Hematopoietic multipotent progenitor cell treated with erythropoietin and hydrocortisone succinate and interleukin-3 and kit ligand, for 15 days (in vitro differentiated cells): ENCODE measurements at regions not wholly inside any gene's neighbourhood (a gene's known extent, or its start where the extent isn't known, plus 50 kb on each side); places are given as distances from the start of the nearest gene placed in this dataset.

Experiments used
- DNase-seq: peaks from one replicate; pipeline ENCODE4 v3.0.0-alpha.2; 2015; ENCODE audit warnings: low spot score

DNA sequence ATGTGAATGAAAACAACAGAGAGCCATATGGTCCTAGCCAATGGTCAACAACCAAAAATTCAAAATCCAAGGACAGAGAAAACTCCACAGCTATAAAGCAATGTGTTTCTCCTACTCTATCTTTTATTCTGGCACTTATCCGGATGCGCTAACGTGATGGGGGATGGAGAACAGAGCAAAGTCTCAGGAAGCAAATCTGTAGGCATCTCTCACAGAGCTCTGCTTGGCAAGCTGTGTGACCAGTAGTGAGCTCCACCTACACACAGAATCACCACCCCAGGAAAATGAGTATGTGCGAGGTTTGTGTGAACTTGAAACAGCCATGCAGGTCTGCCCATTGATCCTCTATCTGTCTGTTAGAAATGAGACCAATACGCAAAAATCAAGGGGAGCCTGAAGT is 584.3 kb downstream of the BCL11A start:
- DNase-seq, result no peak

DNA sequence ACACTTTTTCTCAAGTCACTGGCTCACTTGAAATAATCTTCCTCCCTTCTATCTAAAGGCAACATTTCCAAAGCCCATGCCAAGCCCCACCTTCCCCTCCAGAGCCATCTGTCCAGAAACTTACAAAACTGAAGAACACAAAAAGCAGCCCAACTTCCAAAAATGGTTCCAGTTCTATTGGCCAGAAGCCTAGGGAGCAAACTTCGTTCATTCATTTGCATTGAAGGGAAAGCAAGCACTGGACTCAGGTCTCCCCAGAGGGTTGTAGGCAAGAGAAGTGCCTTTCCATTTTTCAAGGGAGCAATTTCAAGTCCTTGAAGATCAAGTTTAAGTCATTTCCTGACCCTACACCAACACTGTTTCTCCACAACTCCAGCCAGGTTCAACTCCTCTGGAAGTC is 585.0 kb downstream of the BCL11A start:
- DNase-seq, result no peak

DNA sequence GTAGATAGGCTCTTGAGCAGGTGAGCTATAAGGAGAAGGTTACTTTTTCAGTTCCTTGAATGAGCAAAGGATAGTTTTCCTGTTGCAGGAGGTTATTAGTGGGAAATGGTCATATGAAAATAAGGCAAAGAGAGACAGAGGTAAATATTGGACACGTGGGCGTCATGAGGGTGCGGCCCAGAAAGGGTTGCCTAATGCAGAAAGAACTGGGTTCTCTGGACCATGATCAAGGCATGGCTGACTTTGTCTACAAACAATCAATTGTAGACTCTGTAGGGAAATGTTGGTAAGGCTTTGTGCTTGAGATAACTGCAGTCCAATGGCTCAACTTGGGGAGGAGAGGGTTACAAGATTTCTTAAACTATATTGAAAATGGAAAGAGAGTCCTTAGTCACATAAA is 585.8 kb downstream of the BCL11A start:
- DNase-seq, result no peak

DNA sequence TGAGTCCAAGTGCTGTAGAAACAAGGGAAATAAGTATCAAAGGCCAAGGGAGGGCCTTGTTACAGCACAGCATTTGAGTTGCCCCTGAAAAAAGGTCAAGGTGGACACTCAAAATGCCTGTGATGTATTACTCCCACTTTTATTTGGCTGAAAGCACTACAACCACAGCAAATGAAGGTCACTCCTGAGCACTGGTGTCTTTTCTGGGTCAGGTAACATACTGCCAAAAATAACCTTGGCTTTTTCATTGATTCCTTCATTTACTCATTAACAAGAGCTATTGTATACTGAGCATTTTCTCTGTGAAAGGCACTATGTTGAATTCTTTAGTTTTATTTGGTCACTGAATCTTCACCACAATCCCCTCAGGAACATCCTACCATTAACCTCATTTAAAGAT is 590.3 kb downstream of the BCL11A start:
- no peak for DNase-seq

DNA sequence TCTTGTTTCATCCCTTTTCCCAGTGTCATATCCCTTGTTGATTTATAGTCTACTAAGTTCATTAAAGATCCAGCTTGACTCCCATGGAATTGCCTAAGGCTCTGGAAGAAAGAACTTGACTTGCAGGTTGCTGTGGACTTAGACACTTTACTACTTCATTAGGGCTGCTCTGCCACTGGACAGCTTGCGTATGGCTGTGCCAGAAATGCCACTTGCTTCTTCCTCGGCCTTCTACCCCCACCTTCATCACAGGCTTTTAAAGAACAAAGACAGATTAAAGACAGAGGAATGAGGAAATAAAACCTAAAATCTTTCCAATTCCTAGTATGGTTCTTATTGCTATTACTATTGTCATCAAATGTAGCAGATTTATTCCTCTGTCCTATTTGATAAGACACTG is 591.7 kb downstream of the BCL11A start:
- DNase-seq, result no peak

DNA sequence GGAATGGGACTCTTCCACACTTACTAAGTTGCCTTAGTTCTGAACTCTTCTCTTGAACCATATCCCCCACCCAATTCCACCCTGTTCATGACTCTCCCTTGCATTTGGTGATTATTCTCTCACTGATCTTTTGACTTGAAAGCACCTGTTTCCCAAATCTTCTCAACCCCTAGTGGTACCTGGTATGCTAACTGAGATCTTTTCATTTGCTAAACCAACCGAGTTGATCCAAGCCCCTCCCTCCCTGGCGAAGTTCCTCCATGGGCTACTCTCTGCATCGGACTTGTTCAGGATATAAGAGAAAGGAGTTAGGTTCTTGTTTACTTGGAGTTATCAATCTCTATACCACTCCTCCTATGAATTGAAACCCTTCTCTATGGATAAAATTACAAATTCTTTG is 593.5 kb downstream of the BCL11A start:
- DNase-seq, result no peak

DNA sequence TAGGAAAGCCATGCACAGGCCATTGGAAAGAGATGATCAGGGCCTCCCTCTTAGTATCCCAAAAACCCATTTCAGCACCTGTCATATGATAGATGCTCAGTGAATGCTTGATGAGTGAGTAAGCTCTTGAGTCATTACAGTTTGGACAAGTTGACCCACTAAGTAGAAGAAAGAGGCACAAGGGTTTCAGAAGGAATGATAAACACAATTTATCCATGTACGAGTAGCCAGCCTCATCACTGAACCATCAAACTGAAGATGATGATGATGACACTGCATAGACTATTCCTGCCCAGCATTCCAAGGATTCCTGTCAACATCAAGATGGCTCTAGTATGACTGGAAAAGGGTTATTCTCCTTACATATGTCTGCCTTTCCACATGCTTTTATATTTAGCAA is 596.0 kb downstream of the BCL11A start:
- DNase-seq, result no peak

DNA sequence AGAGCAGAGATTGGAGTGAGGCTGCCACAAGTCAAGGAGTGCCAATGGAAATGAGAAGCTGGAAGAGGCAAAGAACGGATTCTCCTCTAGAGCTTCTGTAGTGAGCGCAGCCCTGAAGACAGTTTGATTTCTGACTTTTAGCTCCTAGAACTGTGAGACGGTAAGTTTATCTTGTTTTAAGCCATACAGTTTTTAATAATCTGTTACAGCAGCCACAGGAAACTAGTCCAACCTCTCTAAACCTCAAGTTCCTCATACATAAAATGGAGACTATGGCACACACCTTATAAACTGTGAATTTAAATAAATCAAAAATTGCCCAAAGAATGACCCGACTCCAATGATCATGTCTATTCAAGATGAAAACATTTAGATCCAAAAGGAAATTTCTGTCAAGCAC is 596.5 kb downstream of the BCL11A start:
- DNase-seq, result no peak

DNA sequence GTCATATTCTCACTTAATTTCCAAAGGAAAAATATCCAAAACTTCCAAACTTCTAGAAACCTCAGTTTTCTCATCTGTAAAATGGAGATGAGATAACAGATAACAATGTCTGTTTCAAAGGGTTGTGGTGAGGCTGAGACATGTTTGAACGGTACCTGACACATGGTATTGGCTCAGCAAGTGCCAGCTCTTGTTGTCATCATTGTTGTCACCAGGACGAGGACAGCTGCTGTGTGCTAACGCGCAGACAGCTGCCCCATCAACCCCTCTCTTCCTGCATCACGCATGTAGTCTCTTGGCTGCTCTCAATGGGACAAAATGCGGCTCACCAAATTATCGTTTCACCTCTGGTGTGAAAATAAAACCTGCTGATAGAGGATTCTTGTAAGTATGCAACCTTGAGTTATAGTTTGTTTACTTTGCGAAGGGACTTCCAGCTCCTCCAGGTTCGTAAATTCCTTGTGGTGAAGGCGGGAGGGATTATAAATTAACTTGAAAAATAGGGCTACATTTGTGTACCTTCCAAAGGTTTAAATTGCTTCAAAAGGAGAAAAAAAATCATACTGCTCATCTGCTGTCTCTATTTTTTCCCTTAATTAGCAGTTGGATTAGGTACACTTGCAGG is 605.4 kb downstream of the BCL11A start:
- DNase-seq, result no peak

DNA sequence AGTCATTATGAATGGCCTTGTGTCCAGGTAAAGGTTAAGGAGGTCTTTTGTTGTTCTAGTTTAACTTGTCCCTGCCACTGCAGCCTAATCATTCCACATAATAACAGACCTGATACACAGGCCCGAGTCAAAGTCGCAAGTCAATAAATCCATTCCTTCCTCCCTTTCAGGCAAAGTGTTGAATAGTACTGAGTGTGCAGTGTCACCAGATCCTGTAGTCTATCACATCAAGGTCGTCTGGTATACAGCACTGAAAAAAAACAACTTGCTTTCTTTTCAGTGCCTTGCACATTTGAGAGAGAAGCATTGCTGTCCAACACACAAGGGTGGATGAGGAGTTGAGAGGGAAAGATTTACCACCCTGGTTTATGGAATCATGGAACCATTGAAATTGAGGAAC is 606.2 kb downstream of the BCL11A start:
- DNase-seq, result no peak

DNA sequence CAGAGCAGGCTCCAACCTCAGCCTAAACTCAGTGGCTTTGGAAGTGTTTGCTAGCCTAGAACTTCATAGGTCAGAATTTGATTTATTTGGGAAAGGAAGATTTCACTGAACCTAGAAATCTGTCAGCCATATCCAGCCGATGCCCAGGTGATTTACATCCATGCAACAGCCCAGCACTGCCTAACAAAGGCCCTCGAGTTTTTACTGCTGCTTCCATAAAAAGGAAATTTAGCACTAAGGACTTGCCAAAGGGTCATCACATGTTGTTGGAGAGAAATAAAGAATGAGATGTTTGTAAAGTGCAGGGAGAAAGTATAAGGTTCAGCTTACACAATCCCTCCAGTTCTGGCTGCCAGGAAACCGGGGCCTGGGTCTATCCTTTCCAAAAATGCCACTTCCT is 614.2 kb downstream of the BCL11A start:
- no peak for DNase-seq

DNA sequence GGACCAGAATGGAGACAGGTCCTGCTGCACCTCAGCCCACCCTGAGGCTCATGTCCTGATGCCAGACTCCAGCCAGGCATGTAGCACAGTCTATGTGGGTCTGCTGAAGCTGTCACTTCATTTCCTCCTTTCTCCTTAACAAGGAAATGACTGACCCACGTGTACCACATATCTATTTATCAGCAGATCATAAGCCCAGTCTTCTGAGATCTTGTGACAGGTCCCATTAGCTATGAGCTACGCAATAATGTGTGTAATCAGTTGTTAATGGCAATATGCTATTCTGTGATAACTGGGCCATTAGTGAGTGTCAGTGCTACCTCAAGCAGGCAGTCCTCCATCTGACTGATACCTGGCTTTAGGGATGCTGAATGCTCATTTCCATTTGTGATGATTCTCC is 615.3 kb downstream of the BCL11A start:
- DNase-seq, result no peak

DNA sequence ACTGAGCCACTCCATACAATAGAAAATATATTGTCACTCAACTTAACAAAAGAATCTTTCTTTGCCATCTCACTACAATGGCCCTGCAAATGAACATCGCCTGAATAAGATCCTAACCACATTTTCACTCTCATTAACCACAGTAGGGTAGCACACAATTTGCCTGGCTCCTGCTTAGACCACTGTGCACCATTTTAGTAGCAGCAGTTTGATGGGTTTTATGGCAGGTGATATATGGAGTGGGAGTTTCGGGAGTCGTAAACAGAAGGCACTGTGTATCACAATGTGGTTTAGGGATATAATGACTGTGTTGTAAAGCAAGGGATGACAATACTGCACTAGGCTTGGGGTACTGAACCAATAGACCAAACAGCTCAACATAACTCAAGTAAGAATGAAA is 617.4 kb downstream of the BCL11A start:
- DNase-seq, result no peak

DNA sequence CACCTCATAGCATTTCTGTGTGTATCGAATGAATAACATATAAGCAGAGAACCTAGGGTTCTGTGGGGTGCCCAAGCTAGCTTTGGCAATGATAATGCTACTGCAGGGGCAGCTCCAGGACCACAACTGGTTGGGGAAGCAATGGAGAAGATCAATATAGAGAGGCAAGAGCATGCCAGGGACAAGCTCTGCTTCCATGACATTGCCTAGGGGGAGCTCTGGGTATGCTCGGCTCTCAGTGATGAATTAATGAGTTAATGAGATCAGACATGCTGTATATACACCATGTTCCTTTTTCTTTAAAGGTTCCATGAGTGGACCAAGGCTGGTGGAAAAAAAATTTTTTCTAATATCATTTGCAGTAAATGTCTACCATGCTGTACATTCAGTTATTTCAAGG is 618.4 kb downstream of the BCL11A start:
- DNase-seq, result no peak

DNA sequence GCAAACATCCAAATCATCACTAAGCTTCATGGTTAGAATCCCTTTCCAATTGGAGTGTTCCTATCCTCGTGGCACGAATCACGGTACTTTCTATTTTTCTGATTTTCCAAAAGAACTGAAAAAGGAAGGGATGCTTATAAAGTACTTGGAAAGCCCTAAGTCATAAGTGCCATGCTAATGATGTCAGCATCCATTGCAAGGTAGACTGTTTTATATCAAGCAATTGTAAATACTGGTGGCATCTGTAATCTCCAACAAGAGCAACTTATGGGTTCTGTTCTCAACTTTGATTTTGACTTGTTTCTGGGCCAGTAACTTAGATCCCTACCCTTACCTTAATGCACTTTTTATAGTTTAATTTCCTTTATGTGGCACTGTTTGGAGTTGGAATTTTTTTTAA is 619.5 kb downstream of the BCL11A start:
- DNase-seq, result no peak

DNA sequence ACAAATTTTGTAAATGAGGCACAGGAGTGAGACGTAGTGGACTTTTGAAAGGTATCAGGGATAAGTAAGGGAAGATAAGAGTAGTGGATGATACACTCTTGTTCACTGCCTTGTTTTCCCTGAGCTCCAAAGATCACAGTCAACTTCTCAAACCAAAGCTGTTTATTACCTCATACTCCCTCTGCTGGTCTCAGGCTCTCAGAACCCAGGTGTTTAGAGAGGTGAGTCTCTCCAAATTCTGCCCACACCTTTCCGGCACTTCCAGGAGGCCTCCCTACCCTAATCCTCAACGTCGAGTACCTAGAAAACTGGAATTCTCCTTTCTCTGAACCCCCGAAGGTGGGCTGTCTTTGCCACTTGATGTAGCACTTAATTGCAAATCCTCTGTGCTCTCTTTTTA is 621.1 kb downstream of the BCL11A start:
- DNase-seq, result no peak

DNA sequence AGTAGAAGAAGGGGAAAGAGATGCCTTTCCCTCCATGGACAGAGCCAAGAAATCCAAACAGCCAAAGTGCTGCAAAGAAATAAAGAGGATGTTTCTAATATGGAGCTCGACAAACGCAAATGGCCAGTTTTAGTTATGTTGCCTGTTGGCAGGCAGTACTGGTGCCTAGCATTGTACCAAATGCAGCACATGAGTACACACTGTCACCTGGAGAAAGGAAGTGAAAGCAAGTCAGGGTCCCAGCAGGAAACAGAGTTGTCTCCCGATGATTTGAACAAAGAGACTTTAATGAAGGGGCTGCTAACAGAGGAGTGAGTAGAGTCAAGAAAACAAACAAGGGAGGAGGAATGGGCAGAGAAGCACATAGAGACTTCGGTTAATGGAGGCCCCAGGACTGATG is 623.0 kb downstream of the BCL11A start:
- no peak for DNase-seq

DNA sequence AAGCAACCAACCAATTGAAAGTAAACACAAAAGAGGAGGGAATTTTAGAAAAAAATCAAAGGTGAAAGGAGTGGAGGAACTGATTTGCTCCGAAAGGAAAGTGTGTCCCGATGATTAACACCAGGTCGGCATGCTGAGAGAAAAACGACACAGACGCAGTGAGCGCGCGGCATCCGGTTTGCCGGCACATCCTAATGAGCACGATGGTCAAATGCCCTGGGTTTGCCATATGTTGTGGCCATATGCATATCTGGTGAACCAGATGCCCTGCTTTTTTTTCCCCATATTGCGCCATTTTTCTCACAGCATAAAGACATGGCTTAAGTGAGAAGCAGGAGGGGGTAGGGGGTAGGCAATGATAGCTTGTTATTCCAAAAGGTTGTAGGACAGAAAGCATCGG is 626.7 kb downstream of the BCL11A start:
- DNase-seq, result no peak

DNA sequence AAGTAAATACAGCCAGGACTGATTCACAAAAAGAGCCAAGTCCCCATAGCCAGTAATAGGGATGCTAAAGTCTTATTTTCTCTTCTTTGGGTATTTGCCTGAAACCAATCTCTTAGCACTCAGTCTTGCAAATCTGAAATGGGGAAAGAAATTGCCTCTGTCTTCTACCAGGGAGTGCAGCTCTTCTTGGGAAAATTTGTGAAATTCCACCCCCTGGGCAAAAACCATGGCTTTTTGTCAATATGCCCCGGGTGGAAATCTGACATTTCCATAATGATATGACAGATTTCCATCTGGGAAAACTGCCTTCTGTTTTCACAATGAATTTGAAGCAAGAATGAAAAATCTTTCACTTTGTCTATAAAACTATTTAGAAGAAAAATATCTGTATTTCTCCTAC is 628.1 kb downstream of the BCL11A start:
- no peak for DNase-seq

DNA sequence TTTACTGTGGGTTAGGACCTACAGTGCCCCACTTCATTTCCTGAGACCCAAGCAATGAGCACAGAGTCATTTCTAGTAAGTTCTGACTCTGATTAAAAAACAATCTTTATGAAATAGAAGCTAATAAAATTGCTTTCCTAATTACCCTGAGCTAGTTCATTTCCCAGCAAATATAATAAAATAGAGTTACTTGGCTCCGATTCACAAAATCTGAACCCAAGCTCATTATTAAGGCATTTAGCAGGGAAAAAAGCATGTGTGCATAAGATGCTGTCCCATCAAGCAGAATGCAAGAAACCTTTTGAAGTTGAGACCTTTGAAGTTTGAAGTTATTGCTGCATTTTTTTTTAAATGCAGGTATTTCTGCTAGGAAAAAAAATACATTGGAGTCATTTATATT is 629.1 kb downstream of the BCL11A start:
- DNase-seq, result no peak

DNA sequence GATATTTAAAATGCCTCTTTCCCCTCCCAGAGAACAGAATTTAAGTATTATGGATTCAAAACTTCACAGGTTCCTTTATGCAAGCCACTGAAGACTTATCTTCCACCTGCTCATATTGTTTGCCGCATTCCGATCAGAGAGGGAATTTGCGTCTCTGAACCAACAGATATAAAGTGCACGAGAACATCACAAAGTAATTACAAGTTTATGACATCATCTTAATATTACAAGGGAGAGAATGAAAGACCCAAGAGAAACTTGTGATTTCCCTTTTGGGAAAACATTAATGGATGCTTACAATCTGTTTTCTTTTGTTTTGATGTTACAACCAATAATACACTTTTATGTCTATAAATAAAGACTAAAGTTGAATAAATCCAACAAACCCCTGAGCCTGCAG is 631.0 kb downstream of the BCL11A start:
- no peak for DNase-seq

DNA sequence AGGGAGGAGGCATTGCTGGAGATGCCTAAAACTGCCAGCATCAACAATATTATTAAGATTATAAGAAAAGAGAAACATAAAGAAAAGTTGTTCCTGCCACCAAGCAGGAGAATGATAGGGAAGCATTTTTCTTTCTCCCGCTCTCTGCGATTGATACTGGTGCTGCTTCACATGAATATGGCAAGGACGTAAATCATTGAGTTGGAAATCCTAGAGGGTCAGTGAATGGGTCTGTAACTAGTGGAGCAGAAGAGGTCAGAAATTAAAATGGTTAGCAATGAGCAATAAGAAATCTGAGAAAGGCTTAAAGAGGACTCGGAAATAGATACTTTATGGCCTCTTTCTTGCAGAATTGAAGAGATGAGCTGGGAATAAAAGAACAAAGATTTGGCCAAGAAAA is 631.7 kb downstream of the BCL11A start:
- no peak for DNase-seq

DNA sequence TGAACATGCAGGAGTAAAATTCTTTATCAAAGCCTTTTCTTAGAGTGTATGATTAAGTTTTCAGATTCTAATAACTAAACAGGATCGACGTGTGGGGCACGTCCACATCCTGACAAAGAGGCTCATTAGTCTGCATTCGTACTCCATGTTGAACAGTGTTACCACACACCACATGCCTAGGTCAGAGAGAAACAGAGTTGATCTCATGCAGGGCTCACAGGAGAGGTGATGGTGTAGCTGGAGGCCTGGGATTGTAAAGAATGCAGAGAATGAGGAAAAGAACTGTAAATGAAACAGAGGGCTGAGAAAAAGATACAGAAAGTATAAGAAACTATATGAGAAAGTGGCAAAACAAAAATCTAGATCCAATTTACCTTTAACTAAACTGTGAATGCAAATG is 632.5 kb downstream of the BCL11A start:
- DNase-seq, result no peak

DNA sequence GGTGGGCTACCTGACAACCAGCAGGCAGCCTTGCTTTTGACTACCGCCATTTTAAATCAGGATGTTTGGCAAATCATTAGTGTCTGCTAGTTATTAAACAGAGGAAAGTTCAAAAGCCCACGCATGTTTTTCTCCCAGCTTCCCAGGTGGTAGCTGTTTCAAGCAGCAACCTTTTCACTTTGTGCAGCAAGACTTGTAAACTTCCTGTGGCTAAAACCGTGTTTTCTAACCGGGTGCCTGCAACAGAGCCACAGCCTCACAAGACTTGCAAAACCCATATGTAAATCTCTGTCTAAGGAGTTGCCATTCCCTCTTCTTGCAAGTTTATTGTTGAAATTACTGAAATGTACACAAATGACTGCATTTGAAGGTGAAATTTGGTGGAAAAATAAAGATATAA is 633.1 kb downstream of the BCL11A start:
- no peak for DNase-seq

DNA sequence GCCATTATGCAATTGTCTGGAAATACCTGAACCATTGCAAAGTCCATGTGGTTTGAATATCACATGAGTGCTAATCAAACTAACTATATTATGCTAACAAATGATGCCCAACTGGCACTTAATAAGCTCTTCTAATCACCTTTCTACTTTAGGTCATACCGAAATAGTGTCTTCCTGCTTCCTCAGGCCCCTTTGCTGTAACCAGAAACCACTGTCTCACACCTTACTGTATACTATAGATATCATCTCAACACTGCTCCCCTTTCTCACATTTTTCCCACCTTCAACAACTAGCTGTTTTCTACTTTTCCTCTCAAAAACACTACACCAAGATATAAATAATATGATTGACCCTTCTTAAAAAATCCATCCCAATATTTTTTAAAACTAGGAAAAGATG is 633.9 kb downstream of the BCL11A start:
- no peak for DNase-seq
